GM21786 (cell line): ENCODE measurements at regions not wholly inside any gene's neighbourhood (a gene's known extent, or its start where the extent isn't known, plus 50 kb on each side); places are given as distances from the start of the nearest gene placed in this dataset.
"Not testable (repeated sequence)": the region's sequence is repeated elsewhere in the genome, so short reads cannot be mapped to it uniquely, and the experiment has no call there.

Experiments used
- ATAC-seq: cut with Tn5 transposase; IDR thresholded peaks from one replicate; pipeline ENCODE4 v1.9.1; 2021; ENCODE audit not compliant: unreplicated experiment

GRCh38 chr15:56812221-56812620 is 78.9 kb upstream of the ZNF280D start:
- no peak for ATAC-seq

DNA sequence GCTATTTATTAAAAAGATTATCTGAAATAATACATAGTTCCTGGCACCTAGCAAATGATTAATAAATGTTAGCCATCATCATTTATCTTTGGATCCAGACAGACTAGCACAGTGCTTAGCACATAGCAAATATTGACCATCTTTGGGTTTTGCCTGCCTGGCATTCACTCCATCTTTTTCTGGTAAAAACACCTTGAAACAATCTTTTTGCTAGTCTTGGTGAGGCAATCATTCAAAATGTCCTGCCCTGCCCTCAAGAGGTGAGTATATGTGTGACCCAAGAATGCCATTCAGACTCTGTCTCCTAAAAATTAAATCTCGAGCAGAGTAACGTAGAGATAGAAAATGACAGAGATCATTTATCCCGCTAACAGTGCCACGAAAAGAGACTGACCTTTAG is 78.3 kb upstream of the ZNF280D start:
- ATAC-seq: no peak

DNA sequence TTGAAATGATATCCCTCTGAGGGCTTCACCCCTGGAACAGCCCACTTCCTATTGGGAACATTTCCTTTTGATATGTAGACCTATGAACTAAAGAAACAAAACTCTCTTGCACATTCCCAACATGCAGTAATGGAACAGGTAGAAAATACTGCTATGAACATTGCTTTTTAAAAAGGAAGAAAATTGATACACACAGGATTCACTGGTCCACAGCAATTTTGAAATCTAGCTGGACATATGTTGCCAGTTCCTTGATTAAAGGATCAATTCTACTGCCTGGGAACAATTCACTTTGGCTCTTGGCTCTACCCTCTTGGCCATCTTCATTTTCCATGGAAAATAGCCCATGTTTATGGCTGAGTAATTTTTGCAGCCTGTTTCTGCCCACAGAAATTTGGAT is 74.9 kb upstream of the ZNF280D start:
- no peak for ATAC-seq

GRCh38 chr15:56806148-56806536 is 72.8 kb upstream of the ZNF280D start:
- ATAC-seq: peak; percentile 23

GRCh38 chr15:56805466-56806147 is 72.3 kb upstream of the ZNF280D start:
- ATAC-seq: peak; percentile 60

- ATAC-seq: no peak
Observed at GRCh38 chr15:56804938-56805337, 71.6 kb upstream of the ZNF280D start.

DNA sequence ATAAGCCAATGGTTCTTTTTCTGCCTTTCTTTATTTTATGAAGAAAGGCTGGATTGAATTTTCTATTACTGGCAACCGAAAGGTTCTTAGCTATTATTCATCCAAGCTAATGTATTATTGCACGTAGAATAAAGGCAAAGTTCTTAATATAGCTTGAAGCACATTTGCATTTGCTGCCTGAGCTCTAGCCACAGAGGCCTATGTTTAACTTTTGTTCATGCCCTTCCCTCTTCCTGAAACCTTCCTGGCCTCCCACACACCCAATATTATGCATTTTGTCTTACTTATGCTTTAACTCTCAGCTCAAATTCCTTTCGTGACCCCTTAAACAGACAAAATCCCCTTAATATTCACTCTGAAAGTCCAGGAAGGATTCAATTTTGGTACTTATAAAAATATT is 71.0 kb upstream of the ZNF280D start:
- ATAC-seq: no peak

GRCh38 chr15:56802161-56802560 is 68.9 kb upstream of the ZNF280D start:
- no peak for ATAC-seq

- ATAC-seq: peak; percentile 84
Observed at GRCh38 chr15:56798639-56799038, 65.3 kb upstream of the ZNF280D start.

DNA sequence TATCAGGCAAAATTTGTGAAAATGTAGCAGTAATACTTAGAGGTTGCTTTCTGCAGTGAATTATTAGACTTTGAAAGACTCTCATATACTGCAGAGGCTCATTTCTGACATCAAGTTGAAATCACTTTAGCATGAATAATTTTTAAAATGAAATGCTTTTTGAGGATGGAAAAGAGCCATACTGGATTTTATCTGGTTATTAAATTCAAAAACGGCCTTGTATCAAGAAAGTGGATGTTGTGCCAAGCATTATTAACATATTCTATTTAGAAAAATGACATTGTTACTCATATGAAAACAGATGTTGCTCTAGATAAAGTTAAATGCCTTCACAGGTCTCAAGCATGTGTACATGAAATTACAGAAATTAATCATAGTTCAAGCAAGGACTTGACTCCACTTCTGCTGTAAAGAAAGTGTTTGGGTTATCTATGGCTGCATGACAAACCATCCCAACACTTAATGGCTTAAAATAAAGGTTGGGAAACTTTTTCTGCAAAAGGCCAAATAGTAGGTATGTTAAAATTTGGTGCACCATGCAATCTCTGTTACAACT is 64.5 kb upstream of the ZNF280D start:
- ATAC-seq: no peak

DNA sequence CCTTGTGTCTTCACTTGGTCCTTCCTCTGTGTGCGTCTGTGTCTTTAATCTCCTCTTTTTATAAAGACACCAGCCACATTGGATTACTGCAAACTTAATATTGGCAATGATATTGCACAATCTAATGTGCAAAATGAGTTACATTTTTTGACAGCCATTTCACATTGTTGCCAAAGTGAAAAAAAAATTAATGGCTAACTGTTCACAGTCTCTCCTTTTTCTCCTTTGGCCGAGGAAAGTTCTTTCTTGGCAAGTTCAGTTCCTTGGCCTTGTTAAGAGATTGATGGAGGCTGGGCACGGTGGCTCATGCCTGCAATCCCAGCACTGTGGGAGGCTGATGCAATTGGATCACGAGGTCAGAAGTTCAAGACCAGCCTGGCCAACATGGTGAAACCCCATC is 62.2 kb upstream of the ZNF280D start:
- ATAC-seq: no peak

DNA sequence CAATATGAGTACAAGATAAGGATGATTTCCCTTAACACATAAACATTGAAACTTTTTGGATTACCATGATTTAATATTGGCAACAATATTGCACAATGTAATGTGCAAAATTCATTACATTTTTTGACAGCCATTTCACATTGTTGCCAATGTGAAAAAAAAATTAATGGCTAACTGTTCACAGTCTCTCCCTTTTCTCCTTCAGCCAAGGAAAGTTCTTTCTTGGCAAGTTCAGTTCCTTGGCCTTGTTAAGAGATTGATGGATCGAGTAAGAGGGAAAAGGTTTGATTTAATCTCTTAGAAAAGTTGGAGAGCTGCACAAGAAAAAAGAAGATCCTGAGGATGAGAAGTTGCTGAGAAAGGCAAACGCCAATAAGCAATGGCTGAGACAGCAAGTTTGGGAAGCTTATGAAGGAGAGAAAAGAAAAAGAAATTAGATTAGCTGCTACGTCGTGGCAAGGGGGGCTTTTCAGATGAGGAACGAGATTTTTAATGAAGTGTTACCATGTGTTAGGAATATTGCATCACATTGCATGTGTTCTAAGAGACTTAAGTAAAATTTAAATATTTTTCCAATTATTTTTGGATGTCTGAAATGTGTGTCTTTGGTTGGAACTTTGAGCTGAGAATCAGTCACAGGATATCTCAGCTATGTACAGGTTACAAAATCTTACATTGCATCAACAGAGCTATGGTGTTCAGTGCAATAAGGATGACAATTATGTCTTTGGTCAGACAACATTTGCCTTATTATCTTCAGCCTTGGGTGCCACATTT is 61.4 kb upstream of the ZNF280D start:
- ATAC-seq: no peak

- ATAC-seq: no peak
Observed at GRCh38 chr15:56794165-56794552, 60.9 kb upstream of the ZNF280D start.

DNA sequence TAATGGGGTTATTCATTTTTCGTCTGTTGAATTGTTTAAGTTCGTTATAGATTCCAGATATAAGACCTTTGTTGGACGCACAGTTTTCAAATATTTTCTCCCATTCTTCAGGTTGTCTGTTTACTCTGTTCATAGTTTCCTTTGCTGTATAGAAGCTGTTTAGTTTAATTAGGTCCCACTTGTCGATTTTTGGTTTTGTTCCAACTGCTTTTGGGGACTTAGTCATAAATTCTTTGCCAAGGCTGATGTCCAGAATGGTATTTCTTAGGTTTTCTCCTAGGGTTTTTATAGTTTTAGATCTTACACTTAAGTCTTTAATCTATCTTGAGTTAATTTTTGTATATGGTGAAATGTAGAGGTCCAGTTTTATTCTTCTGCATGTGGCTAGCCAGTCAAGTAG is 58.9 kb upstream of the ZNF280D start:
- no peak for ATAC-seq

DNA sequence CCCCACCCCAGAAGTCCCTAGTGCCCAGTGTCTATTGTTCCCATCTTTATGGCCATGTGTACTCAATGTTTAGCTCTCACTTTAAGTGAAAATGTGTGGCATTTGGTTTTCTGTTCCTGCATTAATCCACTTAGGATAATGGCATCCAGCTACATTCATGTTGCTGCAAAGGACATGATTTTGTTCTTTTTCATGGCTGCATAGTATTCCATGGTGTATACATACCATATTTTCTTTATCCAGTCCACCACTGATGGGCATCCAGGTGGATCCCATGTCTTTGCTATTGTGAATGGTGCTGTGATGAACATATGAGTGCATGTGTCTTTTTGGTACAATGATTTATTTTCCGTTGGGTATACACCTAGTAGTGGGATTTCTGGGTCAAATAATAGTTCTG is 58.2 kb upstream of the ZNF280D start:
- ATAC-seq: not testable (repeated sequence)

GRCh38 chr15:56788359-56788758 is 55.0 kb upstream of the ZNF280D start:
- ATAC-seq: no peak

GRCh38 chr15:56786966-56787365 is 53.7 kb upstream of the ZNF280D start:
- ATAC-seq: peak; percentile 76

GRCh38 chr15:56783857-56784661 is 50.8 kb upstream of the ZNF280D start:
- no peak for ATAC-seq

- no peak for ATAC-seq
Observed at GRCh38 chr15:56783156-56783856, 50.0 kb upstream of the ZNF280D start.
